ENCODE measurements at regions not wholly inside any gene's neighbourhood (a gene's known extent, or its start where the extent isn't known, plus 50 kb on each side); places are given as distances from the start of the nearest gene placed in this dataset.

GRCh38 chr6:91834813-91835212 is 1247.9 kb upstream of the MAP3K7 start:
- H3K4me3 ChIP-seq (ENCODE audit: low read length in 3 of 3), result no peak overlapping the region
- H3K36me3 ChIP-seq (ENCODE audit: control insufficient read depth in 3 of 3, insufficient read depth in 3 of 3, low read length in 3 of 3), result no peaks in the 10 kb centered on the region

DNA sequence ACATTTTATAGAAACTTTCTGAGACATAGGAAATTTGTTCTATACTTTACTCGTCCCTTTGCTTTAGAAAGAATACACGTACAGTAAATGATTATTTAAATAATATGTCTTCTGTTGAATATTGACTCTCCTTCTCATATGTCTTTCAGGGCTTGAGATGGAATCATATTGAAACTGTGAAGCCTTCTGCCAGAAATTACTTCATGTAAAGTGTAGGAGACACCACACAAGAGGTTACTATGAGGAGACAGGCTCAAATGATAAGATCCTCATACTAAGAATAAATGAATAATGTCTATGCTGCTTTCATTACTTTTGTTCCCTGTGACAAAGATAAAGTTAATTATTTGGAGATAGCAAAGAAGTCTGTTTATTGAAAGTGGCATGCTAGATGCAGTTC is 1240.3 kb upstream of the MAP3K7 start:
- Histone ChIP-seq H3K36me3 (ENCODE audit: control insufficient read depth in 3 of 3, insufficient read depth in 3 of 3, low read length in 3 of 3) (no peaks in the 10 kb centered on the region), H3K9ac (ENCODE audit: low read depth in 1 of 3, low read length in 3 of 3) (no peak overlapping the region), H3K4me3 (ENCODE audit: low read length in 3 of 3) (no peak overlapping the region), H3K9me3 (ENCODE audit: control insufficient read depth in 3 of 3, low read length in 3 of 3) (no peaks in the 10 kb centered on the region), H3K27ac (ENCODE audit: low read depth, low read length) (no peak overlapping the region), H3K27me3 (ENCODE audit: control insufficient read depth in 3 of 3, insufficient read depth in 3 of 3, low read length in 3 of 3) (no peaks in the 10 kb centered on the region), H3K4me1 (ENCODE audit: control insufficient read depth in 3 of 3, insufficient read depth in 3 of 3, low read length in 3 of 3) (no peaks in the 10 kb centered on the region)

More at GRCh38 chr6:91834813-91835212, 1247.9 kb upstream of the MAP3K7 start:
- Histone ChIP-seq H3K9ac (ENCODE audit: low read depth in 1 of 3, low read length in 3 of 3) (no peak overlapping the region), H3K27me3 (ENCODE audit: control insufficient read depth in 3 of 3, insufficient read depth in 3 of 3, low read length in 3 of 3) (no peaks in the 10 kb centered on the region), H3K9me3 (ENCODE audit: control insufficient read depth in 3 of 3, low read length in 3 of 3) (no peaks in the 10 kb centered on the region), H3K4me1 (ENCODE audit: control insufficient read depth in 3 of 3, insufficient read depth in 3 of 3, low read length in 3 of 3) (no peaks in the 10 kb centered on the region), H3K27ac (ENCODE audit: low read depth, low read length) (no peak overlapping the region)

GRCh38 chr6:91826128-91826527 is 1239.3 kb upstream of the MAP3K7 start:
- H3K9me3 ChIP-seq (ENCODE audit: control insufficient read depth in 3 of 3, low read length in 3 of 3), result no peaks in the 10 kb centered on the region
- H3K27me3 ChIP-seq (ENCODE audit: control insufficient read depth in 3 of 3, insufficient read depth in 3 of 3, low read length in 3 of 3), result no peaks in the 10 kb centered on the region
- no peaks in the 10 kb centered on the region for H3K36me3 ChIP-seq (ENCODE audit: control insufficient read depth in 3 of 3, insufficient read depth in 3 of 3, low read length in 3 of 3)
- H3K9ac ChIP-seq (ENCODE audit: low read depth in 1 of 3, low read length in 3 of 3), result no peak overlapping the region
- H3K4me3 ChIP-seq (ENCODE audit: low read length in 3 of 3), result no peak overlapping the region
- no peak overlapping the region for H3K27ac ChIP-seq (ENCODE audit: low read depth, low read length)
- H3K4me1 ChIP-seq (ENCODE audit: control insufficient read depth in 3 of 3, insufficient read depth in 3 of 3, low read length in 3 of 3), result no peaks in the 10 kb centered on the region

DNA sequence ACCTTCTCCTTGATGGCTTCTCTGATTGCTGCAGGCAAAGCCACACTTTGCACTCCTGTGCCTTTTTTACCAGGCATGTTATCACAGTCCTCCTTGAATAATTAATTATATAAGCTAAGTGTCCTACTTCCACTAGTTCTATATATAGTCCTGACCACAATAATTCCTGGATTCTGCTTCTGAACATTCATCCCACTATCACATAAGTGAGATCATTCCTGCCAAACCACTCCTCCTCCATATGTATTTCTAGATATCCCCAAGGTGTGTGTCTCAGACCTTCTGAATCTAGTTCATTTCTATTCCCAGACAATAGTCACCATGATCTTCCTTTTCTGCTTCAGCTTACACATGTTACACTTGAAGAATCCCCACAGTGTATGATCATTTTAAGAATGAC is 1237.5 kb upstream of the MAP3K7 start:
- Histone ChIP-seq H3K27ac (ENCODE audit: low read depth, low read length) (no peak overlapping the region), H3K36me3 (ENCODE audit: control insufficient read depth in 3 of 3, insufficient read depth in 3 of 3, low read length in 3 of 3) (no peaks in the 10 kb centered on the region)

GRCh38 chr6:91822581-91822980 is 1235.7 kb upstream of the MAP3K7 start:
- Histone ChIP-seq H3K27me3 (ENCODE audit: control insufficient read depth in 3 of 3, insufficient read depth in 3 of 3, low read length in 3 of 3) (no peaks in the 10 kb centered on the region), H3K9me3 (ENCODE audit: control insufficient read depth in 3 of 3, low read length in 3 of 3) (no peaks in the 10 kb centered on the region), H3K36me3 (ENCODE audit: control insufficient read depth in 3 of 3, insufficient read depth in 3 of 3, low read length in 3 of 3) (no peaks in the 10 kb centered on the region), H3K27ac (ENCODE audit: low read depth, low read length) (no peak overlapping the region), H3K4me3 (ENCODE audit: low read length in 3 of 3) (no peak overlapping the region), H3K4me1 (ENCODE audit: control insufficient read depth in 3 of 3, insufficient read depth in 3 of 3, low read length in 3 of 3) (no peaks in the 10 kb centered on the region), H3K9ac (ENCODE audit: low read depth in 1 of 3, low read length in 3 of 3) (no peak overlapping the region)

More for the DNA sequence above, 1237.5 kb upstream of the MAP3K7 start:
- no peak overlapping the region for H3K9ac ChIP-seq (ENCODE audit: low read depth in 1 of 3, low read length in 3 of 3)
- H3K4me3 ChIP-seq (ENCODE audit: low read length in 3 of 3), result no peak overlapping the region
- no peaks in the 10 kb centered on the region for H3K27me3 ChIP-seq (ENCODE audit: control insufficient read depth in 3 of 3, insufficient read depth in 3 of 3, low read length in 3 of 3)
- H3K9me3 ChIP-seq (ENCODE audit: control insufficient read depth in 3 of 3, low read length in 3 of 3), result no peaks in the 10 kb centered on the region
- H3K4me1 ChIP-seq (ENCODE audit: control insufficient read depth in 3 of 3, insufficient read depth in 3 of 3, low read length in 3 of 3), result no peaks in the 10 kb centered on the region

GRCh38 chr6:91816335-91816734 is 1229.5 kb upstream of the MAP3K7 start:
- H3K9ac ChIP-seq (ENCODE audit: low read depth in 1 of 3, low read length in 3 of 3), result no peak overlapping the region
- H3K4me3 ChIP-seq (ENCODE audit: low read length in 3 of 3), result no peak overlapping the region
- H3K27me3 ChIP-seq (ENCODE audit: control insufficient read depth in 3 of 3, insufficient read depth in 3 of 3, low read length in 3 of 3), result no peaks in the 10 kb centered on the region
- H3K9me3 ChIP-seq (ENCODE audit: control insufficient read depth in 3 of 3, low read length in 3 of 3), result no peaks in the 10 kb centered on the region
- H3K36me3 ChIP-seq (ENCODE audit: control insufficient read depth in 3 of 3, insufficient read depth in 3 of 3, low read length in 3 of 3), result no peaks in the 10 kb centered on the region
- no peaks in the 10 kb centered on the region for H3K4me1 ChIP-seq (ENCODE audit: control insufficient read depth in 3 of 3, insufficient read depth in 3 of 3, low read length in 3 of 3)
- no peak overlapping the region for H3K27ac ChIP-seq (ENCODE audit: low read depth, low read length)

GRCh38 chr6:91813641-91814040 is 1226.8 kb upstream of the MAP3K7 start:
- no peaks in the 10 kb centered on the region for H3K4me1 ChIP-seq (ENCODE audit: control insufficient read depth in 3 of 3, insufficient read depth in 3 of 3, low read length in 3 of 3)
- no peaks in the 10 kb centered on the region for H3K9me3 ChIP-seq (ENCODE audit: control insufficient read depth in 3 of 3, low read length in 3 of 3)
- no peaks in the 10 kb centered on the region for H3K27me3 ChIP-seq (ENCODE audit: control insufficient read depth in 3 of 3, insufficient read depth in 3 of 3, low read length in 3 of 3)
- H3K27ac ChIP-seq (ENCODE audit: low read depth, low read length), result no peak overlapping the region
- no peaks in the 10 kb centered on the region for H3K36me3 ChIP-seq (ENCODE audit: control insufficient read depth in 3 of 3, insufficient read depth in 3 of 3, low read length in 3 of 3)
- no peak overlapping the region for H3K9ac ChIP-seq (ENCODE audit: low read depth in 1 of 3, low read length in 3 of 3)
- no peak overlapping the region for H3K4me3 ChIP-seq (ENCODE audit: low read length in 3 of 3)

- no peaks in the 10 kb centered on the region for H3K4me1 ChIP-seq (ENCODE audit: control insufficient read depth in 3 of 3, insufficient read depth in 3 of 3, low read length in 3 of 3)
- H3K9me3 ChIP-seq (ENCODE audit: control insufficient read depth in 3 of 3, low read length in 3 of 3), result no peaks in the 10 kb centered on the region
These were observed 1225.9 kb upstream of the MAP3K7 start for GRCh38 chr6:91812596-91813274.

DNA sequence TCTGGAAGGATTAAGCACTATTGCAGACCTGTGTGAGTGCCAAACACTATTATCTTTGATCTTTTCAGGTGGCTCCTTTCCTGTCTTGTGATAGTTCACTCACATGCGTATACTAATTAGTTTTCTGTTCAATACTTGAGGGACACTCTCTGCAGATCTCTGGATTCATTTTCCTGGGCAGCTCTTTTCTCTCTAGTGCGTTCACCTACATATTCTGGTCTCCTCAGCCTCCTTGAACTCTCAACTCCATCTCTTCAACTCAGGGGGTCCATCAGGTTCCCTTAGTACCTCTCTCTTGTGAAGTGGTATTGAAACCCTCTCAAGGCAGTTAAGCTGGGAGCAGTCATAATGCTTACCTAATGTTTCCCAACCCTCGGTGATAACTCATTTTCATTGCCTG is 1218.1 kb upstream of the MAP3K7 start:
- Histone ChIP-seq H3K27me3 (ENCODE audit: control insufficient read depth in 3 of 3, insufficient read depth in 3 of 3, low read length in 3 of 3) (no peaks in the 10 kb centered on the region), H3K9ac (ENCODE audit: low read depth in 1 of 3, low read length in 3 of 3) (no peak overlapping the region), H3K4me1 (ENCODE audit: control insufficient read depth in 3 of 3, insufficient read depth in 3 of 3, low read length in 3 of 3) (no peaks in the 10 kb centered on the region), H3K36me3 (ENCODE audit: control insufficient read depth in 3 of 3, insufficient read depth in 3 of 3, low read length in 3 of 3) (no peaks in the 10 kb centered on the region), H3K9me3 (ENCODE audit: control insufficient read depth in 3 of 3, low read length in 3 of 3) (no peaks in the 10 kb centered on the region), H3K4me3 (ENCODE audit: low read length in 3 of 3) (no peak overlapping the region), H3K27ac (ENCODE audit: low read depth, low read length) (no peak overlapping the region)

More at GRCh38 chr6:91812596-91813274, 1225.9 kb upstream of the MAP3K7 start:
- Histone ChIP-seq H3K27me3 (ENCODE audit: control insufficient read depth in 3 of 3, insufficient read depth in 3 of 3, low read length in 3 of 3) (no peaks in the 10 kb centered on the region), H3K9ac (ENCODE audit: low read depth in 1 of 3, low read length in 3 of 3) (no peak overlapping the region), H3K27ac (ENCODE audit: low read depth, low read length) (no peak overlapping the region), H3K4me3 (ENCODE audit: low read length in 3 of 3) (no peak overlapping the region), H3K36me3 (ENCODE audit: control insufficient read depth in 3 of 3, insufficient read depth in 3 of 3, low read length in 3 of 3) (no peaks in the 10 kb centered on the region)

- H3K9ac ChIP-seq (ENCODE audit: low read depth in 1 of 3, low read length in 3 of 3), result no peak overlapping the region
- no peaks in the 10 kb centered on the region for H3K9me3 ChIP-seq (ENCODE audit: control insufficient read depth in 3 of 3, low read length in 3 of 3)
- no peak overlapping the region for H3K4me3 ChIP-seq (ENCODE audit: low read length in 3 of 3)
- H3K27me3 ChIP-seq (ENCODE audit: control insufficient read depth in 3 of 3, insufficient read depth in 3 of 3, low read length in 3 of 3), result no peaks in the 10 kb centered on the region
- H3K4me1 ChIP-seq (ENCODE audit: control insufficient read depth in 3 of 3, insufficient read depth in 3 of 3, low read length in 3 of 3), result no peaks in the 10 kb centered on the region
- H3K27ac ChIP-seq (ENCODE audit: low read depth, low read length), result no peak overlapping the region
- H3K36me3 ChIP-seq (ENCODE audit: control insufficient read depth in 3 of 3, insufficient read depth in 3 of 3, low read length in 3 of 3), result no peaks in the 10 kb centered on the region
These were observed 1215.6 kb upstream of the MAP3K7 start for GRCh38 chr6:91802431-91802830.

All from skeletal muscle tissue (tissue), 3 donors.